HG02938 (cell line): ENCODE measurements at regions not wholly inside any gene's neighbourhood (a gene's known extent, or its start where the extent isn't known, plus 50 kb on each side); places are given as distances from the start of the nearest gene placed in this dataset.
"Not testable (repeated sequence)": the region's sequence is repeated elsewhere in the genome, so short reads cannot be mapped to it uniquely, and the experiment has no call there.

Experiments used
- ATAC-seq: cut with Tn5 transposase; IDR thresholded peaks from one replicate; pipeline ENCODE4 v1.9.1; 2021; ENCODE audit warnings: mild to moderate bottlenecking, moderate library complexity; ENCODE audit not compliant: unreplicated experiment

DNA sequence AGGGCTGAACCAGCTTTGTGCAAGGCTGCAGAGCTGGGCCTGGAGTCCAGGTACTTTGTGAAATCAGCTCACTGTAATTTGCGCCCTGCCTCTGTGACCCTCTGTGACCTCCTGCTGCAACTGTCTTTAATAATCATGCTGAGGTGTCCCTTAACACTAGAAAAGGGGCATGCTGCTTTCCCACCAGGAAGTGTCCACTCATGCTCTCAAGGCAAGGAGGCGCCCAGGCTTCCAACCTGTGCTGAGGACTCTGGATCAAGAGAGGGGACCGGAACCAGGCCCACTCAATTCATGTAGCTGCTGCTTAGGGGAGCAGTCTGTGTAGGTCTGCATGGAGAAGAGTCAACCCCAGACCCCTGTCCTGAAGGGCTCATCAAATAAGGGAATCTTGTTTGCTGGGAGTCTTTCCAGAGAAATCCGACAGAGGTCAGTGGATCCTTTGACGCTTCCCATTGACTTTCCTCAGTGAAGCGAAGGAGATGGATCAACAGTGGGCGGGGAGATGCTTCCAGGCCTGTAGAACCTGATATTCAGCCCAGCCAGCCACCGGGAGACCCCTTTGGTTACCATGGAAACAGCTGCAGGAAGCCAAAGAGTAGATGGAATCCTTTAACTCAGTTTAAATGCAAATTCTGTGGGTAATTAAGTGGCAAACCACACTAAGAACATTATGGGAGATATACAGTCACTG lies 945.9 kb downstream of the GRID1 start:
- ATAC-seq: no peak

- no peak for ATAC-seq
Observed at GRCh38 chr10:85421421-85421820, 945.2 kb downstream of the GRID1 start.

- no peak for ATAC-seq
Observed at GRCh38 chr10:85429126-85429525, 937.5 kb downstream of the GRID1 start.

GRCh38 chr10:85430991-85431390 lies 935.6 kb downstream of the GRID1 start:
- no peak for ATAC-seq

- ATAC-seq: no peak
Observed at GRCh38 chr10:85433248-85433647, 933.3 kb downstream of the GRID1 start.

DNA sequence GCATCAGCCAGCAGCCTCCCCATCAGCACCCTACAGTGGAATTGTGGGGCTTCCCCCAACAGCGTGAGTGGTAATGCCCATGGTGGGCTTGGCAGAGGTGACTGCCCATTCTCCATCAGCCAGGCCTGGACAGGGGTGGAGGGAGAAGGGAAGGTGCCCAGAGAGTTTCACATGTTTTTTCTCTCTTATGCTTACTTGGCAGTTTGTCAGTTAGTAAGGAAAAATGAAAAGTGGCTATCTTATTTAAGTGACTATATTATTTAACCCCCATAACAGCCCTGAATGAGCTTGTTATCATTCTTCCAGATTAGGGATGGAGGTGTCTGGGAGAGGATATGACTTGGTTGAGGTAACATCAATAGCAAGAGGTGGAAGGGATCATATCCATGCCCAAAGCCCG lies 921.7 kb downstream of the GRID1 start:
- ATAC-seq: no peak

DNA sequence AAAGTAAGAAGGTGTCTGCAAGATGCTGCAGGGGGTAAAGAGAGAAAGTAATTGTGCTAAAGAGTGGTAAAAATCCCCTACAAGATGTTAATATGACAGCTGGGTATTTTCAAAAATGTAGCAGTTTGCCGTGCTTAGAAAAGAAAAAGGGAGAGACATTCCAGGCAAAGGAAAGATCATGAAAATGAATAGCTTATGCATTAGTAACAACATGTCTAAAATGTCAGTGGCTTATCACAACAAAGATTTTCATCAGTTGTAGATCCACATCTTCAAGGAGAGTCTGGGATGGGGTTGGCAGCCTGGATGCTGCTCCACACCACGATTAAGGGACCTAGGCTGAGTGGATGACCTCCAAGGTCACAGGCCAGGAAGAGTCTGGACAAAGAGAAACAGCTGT lies 920.9 kb downstream of the GRID1 start:
- no peak for ATAC-seq

DNA sequence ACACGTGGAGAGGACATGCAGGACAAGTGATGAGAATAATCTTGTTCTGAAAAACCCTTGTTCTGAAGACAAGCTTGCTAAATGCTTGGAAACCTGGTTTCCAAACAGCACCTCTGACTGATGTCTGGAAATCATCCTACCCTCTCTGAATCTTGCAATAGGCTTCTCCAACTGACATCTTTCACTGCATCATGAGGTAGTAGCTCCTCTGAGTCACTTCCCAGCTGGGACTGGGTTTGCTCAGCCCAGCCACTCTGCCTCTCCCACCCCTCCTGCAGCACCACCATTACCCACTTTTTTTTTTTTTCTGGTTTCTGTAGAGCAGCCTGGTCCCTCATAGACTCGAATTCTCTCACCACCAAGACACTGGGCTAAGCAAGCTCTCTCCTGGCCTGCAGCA lies 919.8 kb downstream of the GRID1 start:
- ATAC-seq: no peak

GRCh38 chr10:85447690-85448089 lies 918.9 kb downstream of the GRID1 start:
- no peak for ATAC-seq

DNA sequence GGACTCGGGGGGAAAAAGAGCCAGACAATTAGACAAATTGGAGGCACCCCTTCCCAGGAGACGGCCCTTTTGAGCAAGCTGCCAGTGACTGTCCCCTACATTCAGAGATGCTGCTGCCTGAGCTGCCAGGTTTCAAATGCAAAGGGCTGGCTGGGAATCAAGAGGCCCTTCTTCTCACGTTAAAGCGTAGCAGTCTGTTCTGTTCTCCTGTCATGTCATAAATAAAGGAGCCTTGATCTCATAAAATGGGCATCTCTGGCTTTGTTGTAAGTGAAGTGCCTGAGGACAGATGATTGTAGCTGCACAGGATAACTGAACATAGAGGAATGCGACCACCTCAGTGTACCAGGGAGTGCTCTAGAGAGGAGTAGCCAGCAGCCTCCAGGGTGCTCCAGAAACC lies 917.9 kb downstream of the GRID1 start:
- no peak for ATAC-seq

GRCh38 chr10:85454386-85454785 lies 912.2 kb downstream of the GRID1 start:
- no peak for ATAC-seq

DNA sequence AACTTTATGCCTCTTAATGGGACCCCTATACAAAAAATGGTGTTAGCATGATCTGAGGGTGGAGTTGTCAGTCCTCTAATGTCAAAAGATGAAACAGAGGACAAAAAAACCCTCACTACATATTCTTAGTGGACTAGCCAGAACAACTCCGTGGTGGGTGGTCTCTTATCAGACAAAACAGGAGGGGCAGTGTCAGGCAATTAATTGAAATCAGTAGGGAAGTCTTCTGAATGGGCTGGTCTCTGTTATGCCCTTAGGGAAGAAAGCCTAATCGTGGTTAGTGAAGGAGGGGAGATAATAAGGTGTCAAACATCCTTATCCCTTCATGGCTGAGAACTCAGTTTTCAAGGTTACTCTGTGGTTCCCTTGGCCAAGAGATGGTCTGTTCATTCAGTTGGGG lies 909.4 kb downstream of the GRID1 start:
- no peak for ATAC-seq

- ATAC-seq: no peak
Observed at GRCh38 chr10:85458324-85458723, 908.3 kb downstream of the GRID1 start.

DNA sequence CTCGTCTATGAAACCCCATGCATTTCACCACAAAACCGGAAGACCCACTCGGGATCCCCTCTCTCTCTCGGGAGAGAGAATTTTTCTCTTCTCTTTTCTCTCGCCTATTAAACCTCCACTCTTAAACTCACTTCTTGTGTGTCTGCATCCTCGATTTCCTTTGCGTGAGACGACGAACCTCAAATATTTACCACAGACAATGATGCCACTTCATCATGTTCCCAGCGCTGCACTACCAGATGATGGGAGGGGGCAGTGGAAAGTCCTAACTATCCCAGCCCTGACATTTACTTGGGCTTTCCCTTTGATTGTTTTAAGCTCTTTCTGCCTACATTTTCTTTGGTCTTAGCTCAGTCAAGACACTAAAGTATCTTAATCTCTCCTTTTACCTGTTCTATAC lies 906.7 kb downstream of the GRID1 start:
- ATAC-seq: no peak

DNA sequence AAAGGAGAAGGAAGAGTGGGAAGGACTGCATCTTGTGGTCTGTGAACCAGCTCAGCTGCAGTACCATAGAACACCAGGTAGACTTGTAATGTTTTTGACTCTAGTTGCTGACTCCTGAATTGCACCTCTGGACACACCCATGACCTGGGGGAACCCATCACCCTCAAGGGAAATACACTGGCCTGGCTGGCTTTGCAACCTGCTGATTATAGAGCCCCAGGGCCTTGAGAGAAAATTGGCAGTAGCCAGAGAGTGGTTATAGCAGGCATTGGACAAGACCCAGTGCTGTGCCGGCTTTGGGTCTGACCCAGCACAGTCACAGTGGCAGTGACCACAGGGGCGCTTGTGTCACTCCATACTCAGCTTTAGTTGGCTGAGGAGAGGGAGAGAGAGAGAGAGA lies 902.3 kb downstream of the GRID1 start:
- ATAC-seq: no peak

GRCh38 chr10:85477979-85478378 lies 888.6 kb downstream of the GRID1 start:
- no peak for ATAC-seq

GRCh38 chr10:85490431-85490830 lies 876.2 kb downstream of the GRID1 start:
- no peak for ATAC-seq

GRCh38 chr10:85491652-85492051 lies 874.9 kb downstream of the GRID1 start:
- ATAC-seq: no peak

- ATAC-seq: no peak
Observed at GRCh38 chr10:85492684-85493083, 873.9 kb downstream of the GRID1 start.

DNA sequence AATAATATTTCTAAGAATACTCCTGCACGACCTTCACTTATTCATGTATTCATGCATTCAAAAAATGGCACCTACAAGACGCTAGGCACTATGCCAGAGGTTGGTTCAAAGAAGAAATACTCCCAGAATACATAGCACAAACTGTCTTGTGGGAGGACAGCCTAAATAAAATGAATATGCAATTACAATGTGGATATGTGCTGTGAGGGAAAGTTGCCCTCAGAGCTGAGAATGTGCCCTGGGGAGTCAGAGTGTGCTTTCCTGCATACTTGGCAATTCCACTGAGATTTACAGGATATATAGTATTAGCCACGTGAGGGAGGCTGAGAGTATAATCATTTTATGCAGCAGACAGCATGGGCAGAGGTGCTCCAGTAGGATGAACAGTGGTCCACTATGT lies 872.9 kb downstream of the GRID1 start:
- ATAC-seq: no peak

DNA sequence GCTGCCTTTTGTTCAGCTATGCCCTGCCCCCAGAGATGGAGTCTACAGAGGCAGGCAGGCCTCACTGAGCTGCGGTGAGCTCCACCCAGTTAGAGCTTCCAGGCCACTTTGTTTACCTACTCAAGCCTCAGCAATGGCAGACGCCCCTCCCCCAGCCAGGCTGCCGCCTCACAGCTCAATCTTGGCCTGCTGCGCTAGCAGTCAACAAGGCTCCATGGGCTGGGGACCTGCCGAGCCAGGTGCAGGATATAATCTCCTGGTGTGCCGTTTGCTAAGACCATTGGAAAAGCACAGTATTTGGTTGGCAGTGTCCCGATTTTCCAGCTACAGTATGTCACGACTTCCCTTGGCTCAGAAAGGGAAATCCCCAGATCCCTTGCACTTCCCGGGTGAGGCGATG lies 862.0 kb downstream of the GRID1 start:
- ATAC-seq: not testable (repeated sequence)

GRCh38 chr10:85508159-85508558 lies 858.4 kb downstream of the GRID1 start:
- ATAC-seq: no peak

DNA sequence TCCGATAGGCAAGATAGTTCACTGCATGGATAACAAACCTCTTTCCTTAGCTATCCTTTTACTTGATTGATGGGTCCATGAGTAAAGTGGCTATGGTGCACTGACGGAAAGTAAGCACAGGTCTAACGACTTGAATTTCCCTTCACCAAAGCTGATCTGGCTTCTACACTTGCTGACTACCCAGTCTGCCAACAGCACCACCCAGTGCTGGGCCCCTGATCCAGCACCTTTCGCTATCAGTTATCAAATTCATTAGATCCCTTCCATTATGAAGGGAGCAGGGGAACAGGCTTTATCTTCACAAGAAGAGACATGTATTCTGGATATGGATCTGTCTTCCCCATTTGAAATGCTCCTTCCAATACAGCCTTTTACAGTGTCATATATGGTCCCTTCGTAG lies 855.9 kb downstream of the GRID1 start:
- ATAC-seq: no peak
